Upper lobe of left lung (tissue), 6 donors: ENCODE measurements at regions not wholly inside any gene's neighbourhood (a gene's known extent, or its start where the extent isn't known, plus 50 kb on each side); places are given as distances from the start of the nearest gene placed in this dataset.

ENCODE experiments used
- ATAC-seq, 2 donors: fragments of 200-7000 bp; cut with Tn5 transposase; one replicate each; pipeline ENCODE4 v1.9.1; 2022; ENCODE audit warnings: mild to moderate bottlenecking in 2 of 2, moderate library complexity in 2 of 2; ENCODE audit not compliant: low FRiP score in 2 of 2
- DNase-seq, 2 donors: peaks; one replicate each; pipeline ENCODE4 v3.0.0-alpha.2; 2019 to 2020
- H3K27ac ChIP-seq, 4 donors: fragments of 200-600 bp; sonication (generic); one replicate each; pipeline ENCODE4 v1.5.1; 2016 to 2019
- H3K27me3 ChIP-seq, 4 donors: fragments of 200-600 bp; sonication (generic); one replicate each; pipeline ENCODE4 v1.5.1; 2017 to 2019
- H3K36me3 ChIP-seq, 4 donors: fragments of 200-600 bp; sonication (generic); one replicate each; pipeline ENCODE4 v1.5.1; 2016 to 2019
- H3K4me1 ChIP-seq, 4 donors: fragments of 200-600 bp; sonication (generic); one replicate each; pipeline ENCODE4 v1.5.1; 2018 to 2019
- H3K4me3 ChIP-seq, 4 donors: fragments of 200-600 bp; sonication (generic); one replicate each; pipeline ENCODE4 v1.5.1; 2017 to 2019; ENCODE audit warnings: mild to moderate bottlenecking in 2 of 4, moderate library complexity in 1 of 4
- H3K9me3 ChIP-seq, 4 donors: fragments of 200-600 bp; sonication (generic); one replicate each; pipeline ENCODE4 v1.5.1; 2018 to 2019
- CTCF ChIP-seq, 6 experiments: fragments of 450-650 bp in 4 of 6; fragments of 200-600 bp in 2 of 6; sonication (generic) in 2 of 6; IDR thresholded peaks; one replicate each; pipeline ENCODE4 v1.5.1; 2016 to 2019; ENCODE audit warnings: antibody characterized with exemption in 6 of 6
- EP300 ChIP-seq, 4 donors: sonication (generic); formaldehyde crosslinking; IDR thresholded peaks; one replicate each; pipeline ENCODE4 v1.5.1; 2017; ENCODE audit warnings: antibody characterized with exemption in 4 of 4, control low read depth in 2 of 4
- POLR2A ChIP-seq, 4 donors: fragments of 450-650 bp; IDR thresholded peaks; one replicate each; pipeline ENCODE4 v1.5.1; 2016 to 2017; ENCODE audit warnings: antibody characterized with exemption in 4 of 4, mild to moderate bottlenecking in 2 of 4
- POLR2AphosphoS5 ChIP-seq, 2 donors: sonication (generic); formaldehyde crosslinking; IDR thresholded peaks; one replicate each; pipeline ENCODE4 v1.5.1; 2017; ENCODE audit warnings: antibody characterized with exemption in 2 of 2
- WGBS, 2 donors: methylation state at CpG; one replicate each; pipeline ENCODE4 v1.1.5; 2017 to 2018; 5-methylcytosine and 5-hydroxymethylcytosine counted together
- donor health status: DM: no; HTN: no; CAD: no; lungs with moderate emphysema.
- donor health status: DM: no; HTN: yes; CAD: no; lungs with severe emphysema.

DNA sequence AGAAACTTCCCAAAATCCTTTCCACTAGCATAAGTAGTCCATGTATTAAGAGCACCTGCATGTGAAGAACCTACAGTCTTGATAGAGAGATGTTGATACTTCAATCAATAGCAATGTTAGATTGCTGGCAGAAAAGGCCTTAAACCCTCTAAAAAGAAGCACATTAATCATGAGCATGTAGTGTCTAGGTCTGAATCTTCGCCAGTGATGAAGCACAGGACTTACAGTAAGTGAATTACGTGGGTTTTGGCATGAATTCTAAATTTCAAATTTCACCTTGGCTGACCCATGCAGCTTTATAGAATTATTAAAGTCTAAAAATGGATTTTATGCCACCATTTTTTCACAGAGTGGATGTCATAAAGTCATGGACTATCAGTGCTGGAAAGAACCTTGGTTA, 791.6 kb upstream of the NOVA1 start:
- H3K9me3 ChIP-seq, result no peaks in the 10 kb centered on the region
- H3K36me3 ChIP-seq, result no peaks in the 10 kb centered on the region
- H3K27me3 ChIP-seq, result no peaks in the 10 kb centered on the region
- no peak for ATAC-seq
- H3K4me3 ChIP-seq, result no peak overlapping the region
- 60 to 63% methylated on average over 2 of the region's 2 CpGs for WGBS, 2 donors
- no peak overlapping the region for H3K27ac ChIP-seq
- no peak for TF ChIP-seq POLR2AphosphoS5 (IDR thresholded peaks at IDR 0.05)
- TF ChIP-seq EP300 (IDR thresholded peaks at IDR 0.05), result no peak
- TF ChIP-seq POLR2A (IDR thresholded peaks at IDR 0.05), result no peak
- TF ChIP-seq CTCF (IDR thresholded peaks at IDR 0.05), result no peak
- H3K4me1 ChIP-seq, result no peaks in the 10 kb centered on the region
- no peak for DNase-seq

DNA sequence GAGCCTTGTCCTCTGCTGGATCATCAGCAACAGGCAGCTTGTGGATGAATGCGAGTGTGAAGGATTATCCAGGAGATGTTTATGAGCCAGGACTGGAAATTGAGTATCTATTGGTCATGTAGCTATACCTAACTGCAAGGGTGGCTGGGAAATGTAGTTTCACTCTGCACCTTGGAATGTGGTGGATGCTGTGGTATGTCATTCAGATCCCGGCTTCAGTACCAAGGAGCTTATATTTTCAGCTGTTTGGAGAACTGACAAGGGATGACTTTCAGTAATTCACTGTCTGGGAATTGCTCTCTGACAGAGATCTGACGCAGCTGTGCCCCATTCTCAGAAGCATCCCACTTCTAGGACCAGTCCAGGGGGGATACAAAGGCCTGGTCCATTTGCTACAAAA, 792.3 kb upstream of the NOVA1 start:
- ATAC-seq, result no peak
- TF ChIP-seq POLR2A (IDR thresholded peaks at IDR 0.05), result no peak
- no peak for TF ChIP-seq CTCF (IDR thresholded peaks at IDR 0.05)
- no peak for TF ChIP-seq EP300 (IDR thresholded peaks at IDR 0.05)
- no peak for TF ChIP-seq POLR2AphosphoS5 (IDR thresholded peaks at IDR 0.05)
- WGBS, 2 donors, result 63 to 86% methylated on average over 3 of the region's 3 CpGs

GRCh38 chr14:27391331-27391730, 793.5 kb upstream of the NOVA1 start:
- Histone ChIP-seq H3K27ac (no peak overlapping the region), H3K4me1 (no peaks in the 10 kb centered on the region), H3K27me3 (no peaks in the 10 kb centered on the region), H3K4me3 (no peak overlapping the region), H3K36me3 (no peaks in the 10 kb centered on the region), H3K9me3 (no peaks in the 10 kb centered on the region)
- WGBS, 2 donors, result 80 to 84% methylated on average over 4 of the region's 4 CpGs
- DNase-seq (no peak), ATAC-seq (no peak)
- TF ChIP-seq POLR2A (IDR thresholded peaks at IDR 0.05), result no peak
- no peak for TF ChIP-seq POLR2AphosphoS5 (IDR thresholded peaks at IDR 0.05)
- no peak for TF ChIP-seq CTCF (IDR thresholded peaks at IDR 0.05)
- no peak for TF ChIP-seq EP300 (IDR thresholded peaks at IDR 0.05)

More for the DNA sequence above, 792.3 kb upstream of the NOVA1 start:
- no peaks in the 10 kb centered on the region for H3K9me3 ChIP-seq
- no peak overlapping the region for H3K27ac ChIP-seq
- no peaks in the 10 kb centered on the region for H3K36me3 ChIP-seq
- no peaks in the 10 kb centered on the region for H3K27me3 ChIP-seq
- H3K4me1 ChIP-seq, result no peaks in the 10 kb centered on the region
- no peak overlapping the region for H3K4me3 ChIP-seq
- DNase-seq, result no peak

DNA sequence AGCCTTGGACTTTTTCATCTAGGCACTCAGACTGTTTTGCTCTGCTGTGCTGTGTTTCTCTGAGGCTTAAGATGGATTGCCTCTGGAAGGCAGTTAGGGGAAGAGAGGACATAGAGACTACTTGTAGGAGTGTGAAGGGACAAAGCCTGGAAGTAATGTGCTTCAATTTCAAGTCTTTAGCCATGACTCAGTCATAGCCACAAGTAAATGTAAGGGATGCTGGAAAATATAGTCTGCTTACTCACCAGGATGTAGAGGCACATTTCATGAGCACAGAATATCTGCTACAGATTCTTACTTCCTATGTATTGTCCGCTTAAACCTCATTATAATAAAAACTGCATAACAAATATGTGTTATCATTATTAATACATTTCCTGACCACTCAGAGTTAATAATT, 794.3 kb upstream of the NOVA1 start:
- no peaks in the 10 kb centered on the region for H3K36me3 ChIP-seq
- no peak for ATAC-seq
- H3K4me1 ChIP-seq, result no peaks in the 10 kb centered on the region
- no peak overlapping the region for H3K4me3 ChIP-seq
- no peak for TF ChIP-seq EP300 (IDR thresholded peaks at IDR 0.05)
- TF ChIP-seq CTCF (IDR thresholded peaks at IDR 0.05), result no peak
- TF ChIP-seq POLR2A (IDR thresholded peaks at IDR 0.05), result no peak
- 83 to 91% methylated on average over 1 of the region's 1 CpG for WGBS, 2 donors
- H3K9me3 ChIP-seq, result no peaks in the 10 kb centered on the region
- DNase-seq, result no peak
- H3K27me3 ChIP-seq, result no peaks in the 10 kb centered on the region
- H3K27ac ChIP-seq, result no peak overlapping the region

- no peaks in the 10 kb centered on the region for H3K36me3 ChIP-seq
- no peak overlapping the region for H3K4me3 ChIP-seq
- DNase-seq, result no peak
- TF ChIP-seq POLR2AphosphoS5 (IDR thresholded peaks at IDR 0.05) (no peak), CTCF (IDR thresholded peaks at IDR 0.05) (no peak), POLR2A (IDR thresholded peaks at IDR 0.05) (no peak), EP300 (IDR thresholded peaks at IDR 0.05) (no peak)
- no peaks in the 10 kb centered on the region for H3K9me3 ChIP-seq
- no peak for ATAC-seq
- 73 to 76% methylated on average over 2 of the region's 2 CpGs for WGBS, 2 donors
- H3K27ac ChIP-seq, result no peak overlapping the region
- H3K4me1 ChIP-seq, result no peaks in the 10 kb centered on the region
- no peaks in the 10 kb centered on the region for H3K27me3 ChIP-seq
Observed at GRCh38 chr14:27409944-27410343, 812.1 kb upstream of the NOVA1 start.
